ENCODE measurements at regions not wholly inside any gene's neighbourhood (a gene's known extent, or its start where the extent isn't known, plus 50 kb on each side); places are given as distances from the start of the nearest gene placed in this dataset.

DNA sequence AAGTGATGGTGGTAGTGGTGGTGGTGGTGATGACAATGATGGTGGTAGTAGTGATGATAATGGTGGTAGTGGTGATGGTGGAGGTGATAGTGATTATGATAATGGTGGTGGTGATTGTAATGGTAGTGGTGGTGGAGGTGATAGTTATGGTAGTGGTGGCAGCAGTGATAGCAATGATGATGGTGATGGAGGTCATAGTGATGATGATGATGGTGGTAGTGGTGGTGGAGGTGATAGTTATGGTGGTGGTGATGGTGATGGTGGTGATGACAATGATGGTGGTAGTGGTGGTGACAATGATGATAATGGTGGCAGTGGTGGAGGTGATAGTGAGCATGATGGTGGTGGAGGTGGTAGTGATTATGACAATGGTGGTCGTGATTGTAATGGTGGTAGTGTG, 191.7 kb upstream of the RNF32 start:
- Histone ChIP-seq H3K4me3 (ENCODE audit: low read depth, low read length) (no peak overlapping the region), H3K27me3 (ENCODE audit: insufficient read depth, low read depth, severe bottlenecking) (peaks cover 85% of the 10 kb centered on the region), H3K36me3 (no peaks in the 10 kb centered on the region), H3K27ac (no peak overlapping the region), H3K9me3 (ENCODE audit: severe bottlenecking) (no peaks in the 10 kb centered on the region)
- DNase-seq, result no peak
- TF ChIP-seq, protein P1, sequence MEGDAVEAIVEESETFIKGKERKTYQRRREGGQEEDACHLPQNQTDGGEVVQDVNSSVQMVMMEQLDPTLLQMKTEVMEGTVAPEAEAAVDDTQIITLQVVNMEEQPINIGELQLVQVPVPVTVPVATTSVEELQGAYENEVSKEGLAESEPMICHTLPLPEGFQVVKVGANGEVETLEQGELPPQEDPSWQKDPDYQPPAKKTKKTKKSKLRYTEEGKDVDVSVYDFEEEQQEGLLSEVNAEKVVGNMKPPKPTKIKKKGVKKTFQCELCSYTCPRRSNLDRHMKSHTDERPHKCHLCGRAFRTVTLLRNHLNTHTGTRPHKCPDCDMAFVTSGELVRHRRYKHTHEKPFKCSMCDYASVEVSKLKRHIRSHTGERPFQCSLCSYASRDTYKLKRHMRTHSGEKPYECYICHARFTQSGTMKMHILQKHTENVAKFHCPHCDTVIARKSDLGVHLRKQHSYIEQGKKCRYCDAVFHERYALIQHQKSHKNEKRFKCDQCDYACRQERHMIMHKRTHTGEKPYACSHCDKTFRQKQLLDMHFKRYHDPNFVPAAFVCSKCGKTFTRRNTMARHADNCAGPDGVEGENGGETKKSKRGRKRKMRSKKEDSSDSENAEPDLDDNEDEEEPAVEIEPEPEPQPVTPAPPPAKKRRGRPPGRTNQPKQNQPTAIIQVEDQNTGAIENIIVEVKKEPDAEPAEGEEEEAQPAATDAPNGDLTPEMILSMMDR (IDR thresholded peaks at IDR 0.05; ENCODE audit: low read depth, low read length), result no peak

DNA sequence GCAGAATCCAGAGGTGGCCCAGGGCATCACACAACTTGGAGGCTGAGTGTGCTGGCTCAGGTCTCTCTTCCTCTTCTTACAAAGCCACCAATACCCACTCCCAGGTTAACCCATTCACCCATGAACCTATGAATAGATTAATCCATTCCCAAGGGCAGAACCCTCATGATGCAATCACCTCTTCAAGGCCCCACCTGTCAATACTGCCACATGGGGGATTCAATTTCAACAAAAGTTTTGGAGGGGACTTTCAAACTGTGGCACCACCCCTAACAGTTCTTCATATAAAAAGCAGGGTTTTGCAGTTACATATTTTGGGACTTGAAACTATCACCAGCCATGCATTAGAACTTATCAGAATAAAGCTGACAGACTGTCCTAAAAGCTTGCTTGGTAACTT, 193.6 kb upstream of the RNF32 start:
- no peak overlapping the region for H3K4me3 ChIP-seq (ENCODE audit: low read depth, low read length)
- peaks cover 83% of the 10 kb centered on the region for H3K27me3 ChIP-seq (ENCODE audit: insufficient read depth, low read depth, severe bottlenecking)
- H3K27ac ChIP-seq, result no peak overlapping the region
- DNase-seq, result no peak
- H3K9me3 ChIP-seq (ENCODE audit: severe bottlenecking), result no peaks in the 10 kb centered on the region
- TF ChIP-seq, protein P1 (IDR thresholded peaks at IDR 0.05; ENCODE audit: low read depth, low read length), result no peak
- no peaks in the 10 kb centered on the region for H3K36me3 ChIP-seq

DNA sequence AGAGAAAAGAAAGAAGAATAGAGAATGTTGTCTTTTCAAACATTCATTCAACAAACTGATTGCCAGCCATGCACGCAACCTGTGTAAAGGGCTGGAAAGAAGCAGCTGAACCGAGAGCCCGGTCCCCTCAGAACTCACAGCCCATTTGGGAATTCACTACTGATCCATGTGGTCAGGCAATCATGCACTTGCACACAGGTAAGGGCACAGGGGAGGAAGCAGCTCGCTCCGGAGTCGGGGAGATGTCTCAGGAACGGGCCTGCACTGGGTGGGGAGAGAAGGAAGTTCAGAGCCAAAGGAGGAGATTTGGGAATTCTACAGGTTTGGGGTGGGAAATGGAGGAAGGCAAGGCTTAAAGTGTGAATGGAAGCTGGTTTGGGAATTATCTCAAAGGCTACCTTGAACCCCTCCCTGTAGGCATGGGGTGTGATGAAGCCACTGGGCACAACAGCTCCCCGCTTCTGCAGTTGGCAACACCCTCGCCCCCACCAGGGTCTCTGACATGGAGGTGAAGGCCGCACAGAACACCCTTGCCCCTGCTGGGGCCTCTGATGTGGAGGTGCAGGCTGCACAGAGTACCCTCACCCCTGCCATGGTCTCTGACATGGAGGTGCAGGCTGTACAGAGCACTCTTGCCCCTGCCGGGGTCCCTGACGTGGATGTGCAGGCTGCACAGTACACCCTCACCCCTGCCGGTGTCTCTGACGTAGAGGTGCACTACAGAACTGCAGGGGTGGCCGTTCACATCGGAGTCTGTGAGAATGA, 194.4 kb upstream of the RNF32 start:
- H3K4me3 ChIP-seq (ENCODE audit: low read depth, low read length), result no peak overlapping the region
- TF ChIP-seq, protein P1 (IDR thresholded peaks at IDR 0.05; ENCODE audit: low read depth, low read length), result no peak

DNA sequence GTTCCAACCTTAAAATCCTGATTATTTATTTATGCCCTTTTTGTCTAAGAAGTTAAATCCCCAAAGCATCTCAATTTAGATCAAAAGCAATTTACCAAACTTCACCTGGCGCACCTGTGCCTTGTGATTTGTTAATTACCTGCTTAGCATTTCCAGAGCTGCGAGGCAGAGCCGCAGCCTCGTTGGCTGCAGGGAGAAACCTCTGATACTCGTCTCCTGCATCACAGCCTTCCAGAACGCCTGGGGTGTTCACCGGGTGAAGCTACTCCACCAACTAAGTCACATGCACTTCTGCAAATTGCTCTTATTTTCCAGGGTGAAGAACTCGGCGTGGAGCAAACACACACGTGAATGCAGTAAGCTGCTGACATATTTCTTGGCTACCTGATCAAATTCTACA, 198.1 kb upstream of the RNF32 start:
- H3K27ac ChIP-seq, result no peak overlapping the region
- H3K36me3 ChIP-seq, result no peaks in the 10 kb centered on the region
- no peak for DNase-seq
- TF ChIP-seq, protein P1 (IDR thresholded peaks at IDR 0.05; ENCODE audit: low read depth, low read length), result no peak
- peaks cover 93% of the 10 kb centered on the region for H3K27me3 ChIP-seq (ENCODE audit: insufficient read depth, low read depth, severe bottlenecking)
- no peaks in the 10 kb centered on the region for H3K9me3 ChIP-seq (ENCODE audit: severe bottlenecking)
- H3K4me3 ChIP-seq (ENCODE audit: low read depth, low read length), result no peak overlapping the region

More for the DNA sequence above, 194.4 kb upstream of the RNF32 start:
- DNase-seq, result no peak
- no peaks in the 10 kb centered on the region for H3K9me3 ChIP-seq (ENCODE audit: severe bottlenecking)
- H3K27me3 ChIP-seq (ENCODE audit: insufficient read depth, low read depth, severe bottlenecking), result peaks cover 85% of the 10 kb centered on the region
- no peaks in the 10 kb centered on the region for H3K36me3 ChIP-seq
- H3K27ac ChIP-seq, result no peak overlapping the region

DNA sequence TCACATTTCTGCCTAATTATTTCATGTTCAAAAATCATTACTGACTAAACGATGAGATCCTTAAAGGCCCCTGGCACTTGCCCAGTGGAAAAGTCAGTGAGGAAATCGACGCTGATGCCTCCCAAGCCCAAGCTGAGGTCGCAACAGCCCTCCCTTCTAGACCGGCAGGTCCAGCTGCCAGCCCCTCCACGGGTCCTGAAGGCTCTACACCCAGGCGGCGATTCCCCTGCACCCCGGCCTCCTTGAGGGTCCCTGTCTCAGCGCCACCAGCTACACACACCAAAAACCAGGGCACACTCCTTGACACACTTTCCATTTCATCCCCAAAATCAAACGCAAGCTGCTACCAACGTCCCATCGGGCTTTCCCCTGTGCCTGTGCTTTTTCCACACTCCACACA, 200.1 kb upstream of the RNF32 start:
- Histone ChIP-seq H3K4me3 (ENCODE audit: low read depth, low read length) (no peak overlapping the region), H3K36me3 (no peaks in the 10 kb centered on the region), H3K9me3 (ENCODE audit: severe bottlenecking) (no peaks in the 10 kb centered on the region), H3K27me3 (ENCODE audit: insufficient read depth, low read depth, severe bottlenecking) (peaks cover 97% of the 10 kb centered on the region), H3K27ac (no peak overlapping the region)
- no peak for DNase-seq
- TF ChIP-seq, protein P1 (IDR thresholded peaks at IDR 0.05; ENCODE audit: low read depth, low read length), result no peak

DNA sequence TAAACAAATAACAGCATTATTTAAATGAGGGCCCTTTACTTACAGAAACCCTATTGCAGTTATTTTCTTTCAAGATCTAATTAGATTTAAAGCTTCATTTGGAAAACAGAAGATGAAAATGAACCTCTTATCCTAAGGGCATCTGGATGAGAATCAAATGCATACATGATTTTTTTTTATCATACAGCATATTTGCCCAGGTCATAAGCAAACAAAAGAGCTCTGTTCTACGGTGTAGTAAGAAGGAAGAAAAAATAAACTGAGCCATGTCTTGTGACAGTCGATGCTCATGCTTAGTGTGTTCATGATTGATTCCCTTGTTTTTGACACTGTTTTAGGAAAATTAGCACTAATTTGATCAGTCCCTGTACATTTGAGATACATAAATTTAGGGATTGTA, 202.6 kb upstream of the RNF32 start:
- TF ChIP-seq, protein P1 (IDR thresholded peaks at IDR 0.05; ENCODE audit: low read depth, low read length), result no peak
- H3K36me3 ChIP-seq, result no peaks in the 10 kb centered on the region
- no peaks in the 10 kb centered on the region for H3K9me3 ChIP-seq (ENCODE audit: severe bottlenecking)
- no peak overlapping the region for H3K4me3 ChIP-seq (ENCODE audit: low read depth, low read length)
- no peak overlapping the region for H3K27ac ChIP-seq
- no peak for DNase-seq
- H3K27me3 ChIP-seq (ENCODE audit: insufficient read depth, low read depth, severe bottlenecking), result peaks cover 98% of the 10 kb centered on the region
